Neural progenitor cell (in vitro differentiated cells): ENCODE measurements at regions not wholly inside any gene's neighbourhood (a gene's known extent, or its start where the extent isn't known, plus 50 kb on each side); places are given as distances from the start of the nearest gene placed in this dataset.

ENCODE experiments used
- EZH2 ChIP-seq: fragments of 200-600 bp; sonication (generic); IDR thresholded peaks from 2 replicates; pipeline ENCODE4 v1.6.1; 2017; ENCODE audit warnings: antibody characterized with exemption, mild to moderate bottlenecking, moderate library complexity
- EZH2phosphoT487 ChIP-seq: fragments of 200-600 bp; sonication (generic); IDR thresholded peaks from 2 replicates; pipeline ENCODE4 v1.6.1; 2017; ENCODE audit warnings: antibody characterized with exemption
- TF ChIP-seq, protein P1 (sequence below): fragments of 200-600 bp; sonication (generic); IDR thresholded peaks from 2 replicates; pipeline ENCODE4 v1.5.1; 2017; ENCODE audit warnings: antibody characterized with exemption, mild to moderate bottlenecking

DNA sequence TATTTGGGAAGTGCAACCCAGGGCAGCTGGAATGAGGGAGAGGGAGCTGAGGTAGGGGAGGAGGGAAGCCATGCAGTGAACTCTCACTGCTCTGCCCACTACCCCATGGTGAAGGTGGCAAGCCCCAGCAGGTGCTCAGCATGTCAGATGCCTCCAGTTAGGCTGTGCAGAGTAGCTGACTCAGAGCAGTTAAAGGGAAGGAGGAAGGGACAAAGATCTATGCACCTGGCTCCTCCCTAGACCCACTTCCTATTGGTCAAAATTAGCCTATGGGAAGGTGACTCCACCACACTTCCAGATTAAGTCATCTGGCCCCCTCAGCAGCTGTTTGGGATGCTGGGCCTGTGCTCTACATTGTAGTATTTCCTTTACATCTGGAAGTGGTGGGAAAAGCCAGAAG, 125.7 kb upstream of the MTPN start:
- TF ChIP-seq, protein P1, sequence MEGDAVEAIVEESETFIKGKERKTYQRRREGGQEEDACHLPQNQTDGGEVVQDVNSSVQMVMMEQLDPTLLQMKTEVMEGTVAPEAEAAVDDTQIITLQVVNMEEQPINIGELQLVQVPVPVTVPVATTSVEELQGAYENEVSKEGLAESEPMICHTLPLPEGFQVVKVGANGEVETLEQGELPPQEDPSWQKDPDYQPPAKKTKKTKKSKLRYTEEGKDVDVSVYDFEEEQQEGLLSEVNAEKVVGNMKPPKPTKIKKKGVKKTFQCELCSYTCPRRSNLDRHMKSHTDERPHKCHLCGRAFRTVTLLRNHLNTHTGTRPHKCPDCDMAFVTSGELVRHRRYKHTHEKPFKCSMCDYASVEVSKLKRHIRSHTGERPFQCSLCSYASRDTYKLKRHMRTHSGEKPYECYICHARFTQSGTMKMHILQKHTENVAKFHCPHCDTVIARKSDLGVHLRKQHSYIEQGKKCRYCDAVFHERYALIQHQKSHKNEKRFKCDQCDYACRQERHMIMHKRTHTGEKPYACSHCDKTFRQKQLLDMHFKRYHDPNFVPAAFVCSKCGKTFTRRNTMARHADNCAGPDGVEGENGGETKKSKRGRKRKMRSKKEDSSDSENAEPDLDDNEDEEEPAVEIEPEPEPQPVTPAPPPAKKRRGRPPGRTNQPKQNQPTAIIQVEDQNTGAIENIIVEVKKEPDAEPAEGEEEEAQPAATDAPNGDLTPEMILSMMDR, result no peak
- TF ChIP-seq EZH2phosphoT487, result no peak
- no peak for TF ChIP-seq EZH2
